Loucy (cell line): ENCODE measurements at regions not wholly inside any gene's neighbourhood (a gene's known extent, or its start where the extent isn't known, plus 50 kb on each side); places are given as distances from the start of the nearest gene placed in this dataset.
"Not testable (repeated sequence)": the region's sequence is repeated elsewhere in the genome, so short reads cannot be mapped to it uniquely, and the experiment has no call there.

Experiments used
- H2AFZ ChIP-seq: fragments of 200-600 bp; sonication (generic); 2 replicates; pipeline ENCODE4 v1.6.0; 2016; ENCODE audit warnings: antibody characterized with exemption, mild to moderate bottlenecking, low read length, moderate library complexity
- H3F3A ChIP-seq: fragments of 200-600 bp; 2 replicates; pipeline ENCODE4 v1.6.0; 2016; ENCODE audit warnings: antibody characterized with exemption, low read depth, mild to moderate bottlenecking
- H3K27me3 ChIP-seq: fragments of 200-600 bp; sonication (generic); 2 replicates; pipeline ENCODE4 v1.6.1; 2014; ENCODE audit warnings: low read length, mild to moderate bottlenecking; ENCODE audit not compliant: insufficient read depth, poor library complexity, severe bottlenecking
- H3K36me3 ChIP-seq: fragments of 200-600 bp; sonication (generic); 2 replicates; pipeline ENCODE4 v1.6.1; 2016; ENCODE audit warnings: low read length; ENCODE audit not compliant: insufficient read depth
- H3K4me1 ChIP-seq: fragments of 200-600 bp; sonication (generic); 2 replicates; pipeline ENCODE4 v1.5.1; 2014; ENCODE audit warnings: low read length, mild to moderate bottlenecking; ENCODE audit not compliant: insufficient read depth, poor library complexity, severe bottlenecking
- H3K4me2 ChIP-seq: fragments of 200-600 bp; sonication (generic); 2 replicates; pipeline ENCODE4 v1.6.0; 2014; ENCODE audit warnings: antibody characterized with exemption, low read length, low read depth, mild to moderate bottlenecking; ENCODE audit not compliant: poor library complexity, severe bottlenecking
- H3K4me3 ChIP-seq: fragments of 200-600 bp; sonication (generic); 2 replicates; pipeline ENCODE4 v1.5.1; 2014; ENCODE audit warnings: low read length, mild to moderate bottlenecking, mixed read lengths; ENCODE audit not compliant: poor library complexity, severe bottlenecking
- H3K79me2 ChIP-seq: fragments of 200-600 bp; sonication (generic); 2 replicates; pipeline ENCODE4 v1.6.1; 2014; ENCODE audit warnings: low read length; ENCODE audit not compliant: insufficient read depth
- H3K9ac ChIP-seq: fragments of 200-600 bp; sonication (generic); 2 replicates; pipeline ENCODE4 v1.6.0; 2014; ENCODE audit warnings: mild to moderate bottlenecking, low read depth, low read length, moderate library complexity; ENCODE audit not compliant: poor library complexity, severe bottlenecking
- H3K9me2 ChIP-seq: fragments of 200-600 bp; sonication (generic); replicated peaks from 2 replicates; pipeline ENCODE4 v1.6.1; 2016; ENCODE audit warnings: low read depth, low read length, mixed read lengths
- H3K9me3 ChIP-seq: fragments of 200-600 bp; sonication (generic); 2 replicates; pipeline ENCODE4 v1.6.1; 2014; ENCODE audit warnings: mild to moderate bottlenecking, antibody characterized with exemption, low read length, low read depth; ENCODE audit not compliant: insufficient read depth
- H4K20me1 ChIP-seq: fragments of 200-600 bp; sonication (generic); 2 replicates; pipeline ENCODE4 v1.6.0; 2014; ENCODE audit warnings: antibody characterized with exemption, low read length, mild to moderate bottlenecking; ENCODE audit not compliant: insufficient read depth, poor library complexity, severe bottlenecking
- CTCF ChIP-seq: fragments of 200-600 bp; sonication (generic); conservative IDR thresholded peaks from 2 replicates; pipeline ENCODE4 v1.5.1; 2014; ENCODE audit warnings: mild to moderate bottlenecking, antibody characterized with exemption, low read length
- EZH2phosphoT487 ChIP-seq: fragments of 200-600 bp; IDR thresholded peaks from 2 replicates; pipeline ENCODE4 v1.6.1; 2018; ENCODE audit warnings: antibody characterized with exemption, mild to moderate bottlenecking, moderate library complexity, borderline replicate concordance

- H3K27me3 ChIP-seq, H3K9me3 ChIP-seq, H4K20me1 ChIP-seq, H3K9me2 ChIP-seq, H3K79me2 ChIP-seq, H3K4me3 ChIP-seq, H2AFZ ChIP-seq, H3K4me2 ChIP-seq, H3K9ac ChIP-seq, H3F3A ChIP-seq, H3K36me3 ChIP-seq, H3K4me1 ChIP-seq: not testable (repeated sequence)
Observed at GRCh38 chr4:8942088-8942487, 70.4 kb upstream of the HMX1 start.

- not testable (repeated sequence) for H3K36me3 ChIP-seq, H3K79me2 ChIP-seq, H3K4me2 ChIP-seq
Observed at GRCh38 chr4:8941492-8941805, 69.8 kb upstream of the HMX1 start.

GRCh38 chr4:8940792-8941491 lies 69.3 kb upstream of the HMX1 start:
- H3F3A ChIP-seq, result no peaks in the 10 kb centered on the region
- no peaks in the 10 kb centered on the region for H4K20me1 ChIP-seq
- no peak; the same call in 1 of the 2 replicates for TF ChIP-seq CTCF
- TF ChIP-seq EZH2phosphoT487, result no peak
- H3K9ac ChIP-seq, result no peak overlapping the region
- no peaks in the 10 kb centered on the region for H3K4me1 ChIP-seq
- no peak overlapping the region for H3K4me2 ChIP-seq
- H3K9me2 ChIP-seq, result no peaks in the 10 kb centered on the region
- H3K79me2 ChIP-seq, result no peaks in the 10 kb centered on the region
- no peak overlapping the region for H2AFZ ChIP-seq
- H3K4me3 ChIP-seq, result no peak overlapping the region
- no peaks in the 10 kb centered on the region for H3K27me3 ChIP-seq
- no peaks in the 10 kb centered on the region for H3K9me3 ChIP-seq
- no peaks in the 10 kb centered on the region for H3K36me3 ChIP-seq

More at GRCh38 chr4:8941492-8941805, 69.8 kb upstream of the HMX1 start:
- H3K9ac ChIP-seq, H4K20me1 ChIP-seq, H3K4me1 ChIP-seq, H3K9me3 ChIP-seq, H3K9me2 ChIP-seq, H3K27me3 ChIP-seq, H3F3A ChIP-seq, H2AFZ ChIP-seq, H3K4me3 ChIP-seq: not testable (repeated sequence)

GRCh38 chr4:8939840-8940742 lies 68.5 kb upstream of the HMX1 start:
- H3K9me2 ChIP-seq, result no peaks in the 10 kb centered on the region
- TF ChIP-seq CTCF (no peak), EZH2phosphoT487 (no peak)
- H3K9ac ChIP-seq, result no peak overlapping the region
- no peaks in the 10 kb centered on the region for H4K20me1 ChIP-seq
- no peaks in the 10 kb centered on the region for H3K79me2 ChIP-seq
- H3K36me3 ChIP-seq, result no peaks in the 10 kb centered on the region
- no peak overlapping the region for H3K4me3 ChIP-seq
- no peaks in the 10 kb centered on the region for H3K27me3 ChIP-seq
- no peaks in the 10 kb centered on the region for H3K4me1 ChIP-seq
- H3K9me3 ChIP-seq, result no peaks in the 10 kb centered on the region
- no peaks in the 10 kb centered on the region for H3F3A ChIP-seq
- H3K4me2 ChIP-seq, result no peak overlapping the region
- no peak overlapping the region for H2AFZ ChIP-seq
